NB4 (cell line): ENCODE measurements at regions not wholly inside any gene's neighbourhood (a gene's known extent, or its start where the extent isn't known, plus 50 kb on each side); places are given as distances from the start of the nearest gene placed in this dataset.

Source experiments
- DNase-seq: peaks from one replicate; pipeline ENCODE4 v3.0.0; 2010; ENCODE audit warnings: low read depth
- H3K4me3 ChIP-seq: one replicate; pipeline ENCODE4 v1.5.1; 2011; ENCODE audit warnings: mild to moderate bottlenecking, low read depth, low read length, moderate library complexity
- MYC ChIP-seq: IDR thresholded peaks from 2 replicates; pipeline ENCODE4 v1.6.1; 2011; ENCODE audit warnings: low read depth, low read length
- POLR2A ChIP-seq: IDR thresholded peaks from 2 replicates; pipeline ENCODE4 v1.6.1; 2011; ENCODE audit warnings: mild to moderate bottlenecking; ENCODE audit not compliant: insufficient read length; ENCODE audit errors: extremely low read depth
- TF ChIP-seq, protein P1 (sequence below): IDR thresholded peaks from one replicate; pipeline ENCODE4 v1.5.1; 2012; ENCODE audit warnings: low read depth, low read length
- TF ChIP-seq, protein P2 (sequence below): IDR thresholded peaks from 2 replicates; pipeline ENCODE4 v1.6.1; 2011; ENCODE audit warnings: low read depth, low read length

DNA sequence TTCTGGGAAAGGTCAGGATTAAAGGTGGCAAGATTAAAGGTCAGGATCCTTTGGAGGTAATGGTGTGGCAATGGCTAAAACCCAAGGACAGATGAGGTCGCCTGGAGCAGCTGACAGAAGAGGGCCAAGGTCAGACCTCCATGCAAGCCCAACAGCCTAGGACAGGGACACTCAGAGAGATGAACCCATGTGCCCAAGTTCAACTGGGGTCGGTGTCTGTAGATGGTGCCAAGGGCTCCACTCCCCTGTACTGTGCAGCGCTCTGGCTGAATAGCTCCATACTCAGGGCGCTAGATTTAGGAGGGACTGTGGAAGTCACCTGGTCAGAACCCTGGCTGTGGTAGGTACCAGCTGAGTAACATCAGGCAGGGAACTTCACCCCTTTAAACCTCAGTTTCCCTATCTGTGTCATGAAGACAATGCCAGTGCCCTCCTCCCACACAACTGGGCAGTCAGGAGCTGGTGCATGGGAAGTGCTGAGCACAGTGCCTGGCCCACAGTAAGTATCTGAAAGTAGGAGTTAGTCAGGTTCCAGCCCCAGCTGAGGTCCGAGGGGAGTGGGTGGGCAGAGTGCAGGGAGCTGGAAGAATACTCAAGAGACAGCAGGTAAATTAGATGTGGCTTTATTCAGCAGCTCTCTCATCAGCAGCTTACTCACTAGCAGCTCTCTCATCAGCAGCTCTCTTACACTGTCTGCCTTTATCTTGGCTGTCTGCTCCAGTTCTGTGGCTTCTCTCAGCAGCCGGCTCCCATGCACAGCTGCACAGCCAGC is 327.1 kb downstream of the GLRX3 start:
- no peak for DNase-seq
- TF ChIP-seq, protein P1, sequence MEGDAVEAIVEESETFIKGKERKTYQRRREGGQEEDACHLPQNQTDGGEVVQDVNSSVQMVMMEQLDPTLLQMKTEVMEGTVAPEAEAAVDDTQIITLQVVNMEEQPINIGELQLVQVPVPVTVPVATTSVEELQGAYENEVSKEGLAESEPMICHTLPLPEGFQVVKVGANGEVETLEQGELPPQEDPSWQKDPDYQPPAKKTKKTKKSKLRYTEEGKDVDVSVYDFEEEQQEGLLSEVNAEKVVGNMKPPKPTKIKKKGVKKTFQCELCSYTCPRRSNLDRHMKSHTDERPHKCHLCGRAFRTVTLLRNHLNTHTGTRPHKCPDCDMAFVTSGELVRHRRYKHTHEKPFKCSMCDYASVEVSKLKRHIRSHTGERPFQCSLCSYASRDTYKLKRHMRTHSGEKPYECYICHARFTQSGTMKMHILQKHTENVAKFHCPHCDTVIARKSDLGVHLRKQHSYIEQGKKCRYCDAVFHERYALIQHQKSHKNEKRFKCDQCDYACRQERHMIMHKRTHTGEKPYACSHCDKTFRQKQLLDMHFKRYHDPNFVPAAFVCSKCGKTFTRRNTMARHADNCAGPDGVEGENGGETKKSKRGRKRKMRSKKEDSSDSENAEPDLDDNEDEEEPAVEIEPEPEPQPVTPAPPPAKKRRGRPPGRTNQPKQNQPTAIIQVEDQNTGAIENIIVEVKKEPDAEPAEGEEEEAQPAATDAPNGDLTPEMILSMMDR = no peak
- TF ChIP-seq, protein P2, sequence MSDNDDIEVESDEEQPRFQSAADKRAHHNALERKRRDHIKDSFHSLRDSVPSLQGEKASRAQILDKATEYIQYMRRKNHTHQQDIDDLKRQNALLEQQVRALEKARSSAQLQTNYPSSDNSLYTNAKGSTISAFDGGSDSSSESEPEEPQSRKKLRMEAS = no peak
- no peak for TF ChIP-seq MYC
- TF ChIP-seq POLR2A = no peak
- H3K4me3 ChIP-seq = no peak overlapping the region

- no peak for DNase-seq
- TF ChIP-seq POLR2A (no peak), MYC (no peak)
- TF ChIP-seq, protein P1 = no peak
- TF ChIP-seq, protein P2 = no peak
- no peak overlapping the region for H3K4me3 ChIP-seq
These were observed 327.7 kb downstream of the GLRX3 start for GRCh38 chr10:130463876-130464364.

GRCh38 chr10:130464426-130464825 is 328.2 kb downstream of the GLRX3 start:
- no peak overlapping the region for H3K4me3 ChIP-seq
- DNase-seq = no peak
- TF ChIP-seq POLR2A (no peak), MYC (no peak)
- TF ChIP-seq, protein P2 = no peak
- TF ChIP-seq, protein P1 = no peak

DNA sequence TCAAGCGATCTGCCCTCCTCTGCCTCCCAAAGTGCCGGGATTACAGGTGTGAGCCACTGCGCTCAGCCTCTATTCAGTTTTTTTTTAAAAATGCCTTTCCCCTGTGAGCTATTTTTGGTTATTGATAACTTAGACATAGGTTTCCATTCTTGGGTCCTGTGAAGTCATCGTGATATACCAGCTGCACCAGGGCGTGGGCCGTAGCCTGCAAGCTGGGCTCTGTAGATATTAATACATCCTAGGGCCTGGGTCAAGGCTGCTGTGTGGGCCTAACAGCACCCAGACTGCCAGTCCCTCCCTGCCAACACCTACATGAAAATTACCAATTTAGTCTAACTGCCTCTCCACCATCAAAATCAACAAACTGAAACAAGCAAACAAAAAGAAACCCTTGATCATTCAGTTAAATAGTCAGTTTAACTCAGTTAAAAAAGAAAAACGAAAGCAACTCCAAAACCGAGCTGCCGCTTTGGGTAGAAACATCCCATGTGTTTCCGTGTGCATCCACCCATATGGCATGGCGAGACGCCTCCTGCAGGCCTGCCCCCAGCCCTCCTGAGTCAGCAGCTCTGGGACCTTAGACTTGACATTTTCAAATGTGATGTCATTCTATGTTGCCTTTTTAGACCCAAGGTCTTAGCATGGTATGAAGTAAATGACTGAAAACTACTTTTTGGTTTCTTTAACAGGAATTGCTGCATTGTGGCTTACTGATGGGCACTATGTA is 330.2 kb downstream of the GLRX3 start:
- H3K4me3 ChIP-seq = no peak overlapping the region
- DNase-seq = no peak
- no peak for TF ChIP-seq POLR2A
- TF ChIP-seq, protein P2 = no peak
- TF ChIP-seq MYC = no peak
- TF ChIP-seq, protein P1 = no peak

DNA sequence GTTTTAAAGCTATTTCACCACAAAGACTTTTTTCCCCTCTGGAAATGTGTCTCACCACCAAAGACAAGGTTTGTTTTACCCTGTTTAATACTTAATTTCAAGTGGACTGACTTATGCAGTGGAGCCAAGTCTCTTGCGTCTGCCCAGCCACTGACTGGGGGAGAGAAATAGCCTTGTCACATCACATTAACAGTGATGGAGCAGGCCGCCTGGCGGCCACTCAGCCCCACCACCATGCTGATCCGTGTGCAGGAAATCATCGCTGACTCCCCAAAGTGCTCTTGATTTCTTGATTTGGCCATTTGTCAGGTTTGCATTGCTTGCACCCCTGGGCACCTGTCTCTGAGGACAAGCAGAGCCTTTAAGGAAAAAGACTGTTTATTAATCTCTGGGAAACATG is 334.1 kb downstream of the GLRX3 start:
- no peak overlapping the region for H3K4me3 ChIP-seq
- no peak for DNase-seq
- TF ChIP-seq, protein P2 = no peak
- TF ChIP-seq POLR2A = no peak

DNA sequence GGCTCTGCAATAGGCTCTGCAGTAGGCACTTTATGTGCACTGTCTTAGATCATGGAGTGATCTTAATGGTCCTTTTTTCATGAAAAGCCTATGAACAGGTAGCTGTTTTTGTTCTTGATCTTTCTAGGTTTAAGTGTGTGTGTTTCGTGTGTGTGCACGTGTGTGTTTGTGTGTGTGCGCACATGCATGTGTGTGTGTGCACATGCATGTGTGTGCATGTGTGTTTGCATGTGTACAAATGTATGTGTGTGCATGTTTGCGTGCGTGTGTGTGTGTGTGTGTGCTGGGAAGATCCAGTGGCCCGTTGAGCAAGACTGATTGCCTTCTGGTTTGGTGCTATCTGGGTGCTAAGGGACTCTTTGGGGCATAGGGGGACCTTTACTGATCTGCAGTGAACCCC is 334.8 kb downstream of the GLRX3 start:
- TF ChIP-seq POLR2A (no peak), MYC (no peak)
- TF ChIP-seq, protein P1 = no peak
- TF ChIP-seq, protein P2 = no peak
- no peak for DNase-seq
- H3K4me3 ChIP-seq = no peak overlapping the region
